Left ventricle myocardium inferior (tissue), 1 donor: ENCODE measurements at regions not wholly inside any gene's neighbourhood (a gene's known extent, or its start where the extent isn't known, plus 50 kb on each side); places are given as distances from the start of the nearest gene placed in this dataset.

Experiments used
- DNase-seq: peaks from one replicate; pipeline ENCODE4 v3.0.0-alpha.2; 2020
- H3K27ac ChIP-seq: fragments of 200-600 bp; replicated peaks from 2 replicates; pipeline ENCODE4 v1.8.0; 2021
- H3K27me3 ChIP-seq: fragments of 200-600 bp; 2 replicates; pipeline ENCODE4 v1.8.0; 2021; ENCODE audit warnings: low read depth
- H3K36me3 ChIP-seq: fragments of 200-600 bp; 2 replicates; pipeline ENCODE4 v1.8.0; 2021
- H3K4me1 ChIP-seq: fragments of 200-600 bp; 2 replicates; pipeline ENCODE4 v1.8.0; 2021
- H3K4me3 ChIP-seq: fragments of 200-600 bp; 2 replicates; pipeline ENCODE4 v1.8.0; 2021; ENCODE audit warnings: mild to moderate bottlenecking, moderate library complexity
- H3K9me3 ChIP-seq: fragments of 200-600 bp; replicated peaks from 2 replicates; pipeline ENCODE4 v1.8.0; 2021
- intact Hi-C: fragments of 100-400 bp; cut with micrococcal nuclease; formaldehyde crosslinking; loops from one replicate; pipeline ENCODE4 v1.11.0; 2022
- TF ChIP-seq, protein P1 (sequence below): fragments of 200-600 bp; IDR thresholded peaks from 2 replicates; pipeline ENCODE4 v1.8.0; 2021; ENCODE audit warnings: antibody characterized with exemption, mild to moderate bottlenecking, borderline replicate concordance
- donor health status: DM: no; HTN: yes; CAD: no; lungs with severe emphysema.

DNA sequence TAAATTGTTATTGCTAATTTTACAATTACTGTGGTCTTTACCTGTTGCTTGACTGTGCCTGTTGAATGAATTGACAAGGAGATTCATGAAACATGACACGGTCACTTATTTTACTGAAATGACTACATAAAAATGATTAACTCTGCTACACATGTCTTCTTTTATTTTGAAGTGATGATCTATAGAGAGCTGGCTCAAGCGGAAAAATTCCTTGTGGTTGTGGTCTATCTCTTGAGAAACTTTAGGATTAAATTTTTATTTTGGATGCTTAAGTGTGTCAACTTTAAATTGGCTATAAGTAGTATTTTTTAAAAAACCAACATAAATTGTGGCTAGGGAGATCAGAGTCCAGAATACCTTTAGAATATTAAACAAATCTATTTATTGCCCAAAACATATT is 131.8 kb upstream of the PITX2 start:
- TF ChIP-seq, protein P1, sequence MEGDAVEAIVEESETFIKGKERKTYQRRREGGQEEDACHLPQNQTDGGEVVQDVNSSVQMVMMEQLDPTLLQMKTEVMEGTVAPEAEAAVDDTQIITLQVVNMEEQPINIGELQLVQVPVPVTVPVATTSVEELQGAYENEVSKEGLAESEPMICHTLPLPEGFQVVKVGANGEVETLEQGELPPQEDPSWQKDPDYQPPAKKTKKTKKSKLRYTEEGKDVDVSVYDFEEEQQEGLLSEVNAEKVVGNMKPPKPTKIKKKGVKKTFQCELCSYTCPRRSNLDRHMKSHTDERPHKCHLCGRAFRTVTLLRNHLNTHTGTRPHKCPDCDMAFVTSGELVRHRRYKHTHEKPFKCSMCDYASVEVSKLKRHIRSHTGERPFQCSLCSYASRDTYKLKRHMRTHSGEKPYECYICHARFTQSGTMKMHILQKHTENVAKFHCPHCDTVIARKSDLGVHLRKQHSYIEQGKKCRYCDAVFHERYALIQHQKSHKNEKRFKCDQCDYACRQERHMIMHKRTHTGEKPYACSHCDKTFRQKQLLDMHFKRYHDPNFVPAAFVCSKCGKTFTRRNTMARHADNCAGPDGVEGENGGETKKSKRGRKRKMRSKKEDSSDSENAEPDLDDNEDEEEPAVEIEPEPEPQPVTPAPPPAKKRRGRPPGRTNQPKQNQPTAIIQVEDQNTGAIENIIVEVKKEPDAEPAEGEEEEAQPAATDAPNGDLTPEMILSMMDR: no peak
- no peak for DNase-seq
- intact Hi-C loops: no loop called here

DNA sequence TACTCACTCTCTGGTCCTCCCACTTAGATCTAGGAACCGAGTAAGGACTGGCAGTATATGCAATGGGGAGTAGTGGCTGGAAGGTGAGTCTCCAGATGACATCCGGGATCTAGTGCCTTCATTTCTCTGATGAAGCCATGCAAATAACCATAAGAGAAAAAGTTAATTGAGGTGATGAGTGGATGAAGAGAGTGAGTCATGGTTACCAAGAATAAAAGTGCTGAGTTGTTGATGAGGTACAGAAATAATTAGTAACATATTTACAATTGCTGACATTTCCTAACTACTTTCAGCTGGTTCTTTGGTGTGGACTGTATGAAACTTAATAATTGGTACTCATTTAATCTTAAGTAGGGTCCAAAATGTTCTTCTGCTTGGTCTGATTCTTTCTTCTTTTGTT is 146.7 kb upstream of the PITX2 start:
- DNase-seq: no peak
- intact Hi-C loops: no loop called here
- Histone ChIP-seq H3K4me1 (no peaks in the 10 kb centered on the region), H3K36me3 (no peaks in the 10 kb centered on the region), H3K27ac (no peak overlapping the region), H3K27me3 (no peaks in the 10 kb centered on the region), H3K4me3 (no peak overlapping the region), H3K9me3 (no peaks in the 10 kb centered on the region)
- TF ChIP-seq, protein P1: no peak

More for the DNA sequence above, 131.8 kb upstream of the PITX2 start:
- Histone ChIP-seq H3K36me3 (no peaks in the 10 kb centered on the region), H3K4me1 (no peaks in the 10 kb centered on the region), H3K4me3 (no peak overlapping the region), H3K27ac (no peak overlapping the region), H3K9me3 (no peaks in the 10 kb centered on the region), H3K27me3 (no peaks in the 10 kb centered on the region)

DNA sequence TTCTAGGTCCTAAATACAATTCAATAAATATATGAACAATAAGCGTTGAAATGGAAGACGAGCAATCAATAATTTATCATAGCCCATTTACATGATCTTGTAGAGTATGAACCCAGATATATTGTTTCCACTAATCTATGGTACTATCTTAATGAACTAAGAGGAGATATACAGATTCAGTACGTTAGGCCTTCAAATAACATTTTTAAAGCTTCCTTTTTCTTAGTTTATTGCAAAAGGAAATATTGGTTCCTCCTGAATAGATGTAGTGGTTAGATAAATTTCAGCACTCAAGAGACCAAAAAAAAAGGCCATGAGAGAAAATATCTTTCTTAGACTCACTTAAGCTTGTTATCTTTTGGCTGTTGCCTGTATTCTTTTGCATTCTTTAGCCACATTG is 147.5 kb upstream of the PITX2 start:
- intact Hi-C loops: no loop called here
- no peak for DNase-seq
- no peaks in the 10 kb centered on the region for H3K36me3 ChIP-seq
- no peaks in the 10 kb centered on the region for H3K4me1 ChIP-seq
- TF ChIP-seq, protein P1: no peak
- H3K4me3 ChIP-seq: no peak overlapping the region
- H3K27me3 ChIP-seq: no peaks in the 10 kb centered on the region
- no peaks in the 10 kb centered on the region for H3K9me3 ChIP-seq
- H3K27ac ChIP-seq: no peak overlapping the region

DNA sequence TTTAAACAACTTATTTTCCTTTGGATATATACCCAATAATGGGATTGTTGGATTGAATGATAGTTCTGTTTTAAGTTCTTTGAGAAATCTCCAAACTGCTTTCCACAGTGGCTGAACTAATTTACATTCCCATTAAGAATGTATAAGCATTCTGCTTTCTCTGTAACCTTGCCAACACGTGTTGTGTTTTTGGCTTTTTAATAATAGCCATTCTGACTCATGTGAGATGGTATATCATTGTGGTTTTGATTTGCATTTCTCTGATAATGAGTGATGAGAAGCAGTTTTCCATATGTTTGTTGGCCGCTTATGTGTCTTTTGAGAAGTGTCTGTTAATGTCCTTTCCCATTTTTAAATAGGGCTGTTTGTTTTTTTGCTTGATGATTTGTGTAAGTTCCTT is 155.6 kb upstream of the PITX2 start:
- Histone ChIP-seq H3K4me3 (no peak overlapping the region), H3K27ac (no peak overlapping the region), H3K27me3 (no peaks in the 10 kb centered on the region), H3K9me3 (no peaks in the 10 kb centered on the region), H3K4me1 (no peaks in the 10 kb centered on the region), H3K36me3 (no peaks in the 10 kb centered on the region)
- intact Hi-C loops: no loop called here
- TF ChIP-seq, protein P1: no peak
- DNase-seq: no peak

DNA sequence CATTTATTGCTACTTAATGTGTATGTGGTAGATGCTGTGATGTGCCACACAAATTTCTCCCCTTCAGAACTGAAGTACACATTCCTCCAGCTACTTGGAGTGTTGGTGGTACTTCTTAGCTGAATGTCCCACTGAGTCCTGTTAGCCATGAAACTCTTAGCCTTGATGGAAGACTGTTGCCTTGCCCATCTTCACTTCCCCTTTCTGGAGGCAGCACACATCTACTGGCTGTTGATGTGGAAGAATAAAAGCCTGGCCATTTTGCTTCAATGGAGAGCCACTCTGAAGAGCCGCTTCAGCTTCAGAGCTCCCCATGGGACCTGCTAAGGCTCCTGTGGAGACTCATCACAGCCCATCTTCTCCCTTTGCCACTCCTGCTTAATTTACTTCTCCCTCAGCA is 157.7 kb upstream of the PITX2 start:
- TF ChIP-seq, protein P1: no peak
- DNase-seq: no peak
- Histone ChIP-seq H3K4me3 (no peak overlapping the region), H3K9me3 (no peaks in the 10 kb centered on the region), H3K4me1 (no peaks in the 10 kb centered on the region), H3K27ac (no peak overlapping the region), H3K27me3 (no peaks in the 10 kb centered on the region), H3K36me3 (no peaks in the 10 kb centered on the region)
- intact Hi-C loops: no loop called here

DNA sequence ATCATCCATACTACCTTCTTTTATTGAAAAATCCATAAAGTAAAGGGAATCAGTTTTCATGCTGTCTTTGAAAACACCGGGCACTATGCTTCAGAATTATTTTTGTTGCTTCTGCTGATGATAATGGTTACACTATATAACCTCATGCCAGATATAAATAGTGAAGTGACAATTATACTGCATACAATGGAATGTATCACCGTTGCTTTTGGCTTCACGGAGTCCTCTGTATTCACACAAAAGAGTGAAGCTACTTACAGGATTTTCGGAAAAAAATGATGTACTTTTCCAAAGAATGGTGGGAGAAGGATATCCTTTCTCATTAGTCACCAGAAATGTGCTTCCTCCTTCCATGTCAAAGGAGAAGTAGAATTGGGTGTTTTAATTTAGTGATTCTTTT is 159.1 kb upstream of the PITX2 start:
- no peak for DNase-seq
- Histone ChIP-seq H3K4me1 (no peaks in the 10 kb centered on the region), H3K36me3 (no peaks in the 10 kb centered on the region), H3K27ac (no peak overlapping the region), H3K9me3 (no peaks in the 10 kb centered on the region), H3K4me3 (no peak overlapping the region), H3K27me3 (no peaks in the 10 kb centered on the region)
- intact Hi-C loops: no loop called here
- TF ChIP-seq, protein P1: no peak
